Cardiac fibroblast (primary cell): ENCODE measurements at regions not wholly inside any gene's neighbourhood (a gene's known extent, or its start where the extent isn't known, plus 50 kb on each side); places are given as distances from the start of the nearest gene placed in this dataset.

Source experiments
- DNase-seq, 2 donors: peaks; one replicate each; pipeline versions ENCODE4 v3.0.0 to v3.0.0-alpha.2; 2010; ENCODE audit warnings: low read depth in 2 of 2
- H3K4me3 ChIP-seq, 2 donors: replicated peaks in 1 of 2; 1 replicate in 1 of 2; 2 replicates in 1 of 2; pipeline ENCODE4 v1.5.1; 2011; ENCODE audit warnings: low read depth in 2 of 2, low read length in 2 of 2, mild to moderate bottlenecking in 2 of 2, moderate library complexity in 1 of 2
- TF ChIP-seq, protein P1 (sequence below): IDR thresholded peaks from one replicate; pipeline ENCODE4 v1.5.1; 2011; ENCODE audit warnings: low read depth, mild to moderate bottlenecking, low read length, inconsistent platforms

DNA sequence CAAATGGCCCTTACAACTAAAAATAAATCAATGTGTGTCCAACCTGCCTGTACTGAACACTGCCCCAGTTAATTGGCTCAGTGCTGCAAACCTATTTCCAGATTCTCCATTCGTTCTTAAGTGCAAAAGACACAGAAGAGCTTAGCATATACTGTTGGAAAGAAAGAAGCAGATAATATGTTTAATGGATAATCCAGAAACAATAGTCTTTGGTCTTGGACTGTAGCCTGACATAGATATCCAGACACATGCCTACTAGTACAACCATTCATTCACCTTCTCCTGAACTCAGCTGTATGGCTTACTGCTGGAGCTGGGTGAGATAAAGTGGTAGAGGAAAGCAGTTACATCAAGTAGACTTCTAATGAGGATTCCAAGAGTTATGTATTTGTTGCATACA is 77.0 kb downstream of the LUZP4 start:
- no peak overlapping the region for H3K4me3 ChIP-seq
- DNase-seq: no peak
- TF ChIP-seq, protein P1, sequence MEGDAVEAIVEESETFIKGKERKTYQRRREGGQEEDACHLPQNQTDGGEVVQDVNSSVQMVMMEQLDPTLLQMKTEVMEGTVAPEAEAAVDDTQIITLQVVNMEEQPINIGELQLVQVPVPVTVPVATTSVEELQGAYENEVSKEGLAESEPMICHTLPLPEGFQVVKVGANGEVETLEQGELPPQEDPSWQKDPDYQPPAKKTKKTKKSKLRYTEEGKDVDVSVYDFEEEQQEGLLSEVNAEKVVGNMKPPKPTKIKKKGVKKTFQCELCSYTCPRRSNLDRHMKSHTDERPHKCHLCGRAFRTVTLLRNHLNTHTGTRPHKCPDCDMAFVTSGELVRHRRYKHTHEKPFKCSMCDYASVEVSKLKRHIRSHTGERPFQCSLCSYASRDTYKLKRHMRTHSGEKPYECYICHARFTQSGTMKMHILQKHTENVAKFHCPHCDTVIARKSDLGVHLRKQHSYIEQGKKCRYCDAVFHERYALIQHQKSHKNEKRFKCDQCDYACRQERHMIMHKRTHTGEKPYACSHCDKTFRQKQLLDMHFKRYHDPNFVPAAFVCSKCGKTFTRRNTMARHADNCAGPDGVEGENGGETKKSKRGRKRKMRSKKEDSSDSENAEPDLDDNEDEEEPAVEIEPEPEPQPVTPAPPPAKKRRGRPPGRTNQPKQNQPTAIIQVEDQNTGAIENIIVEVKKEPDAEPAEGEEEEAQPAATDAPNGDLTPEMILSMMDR: no peak

DNA sequence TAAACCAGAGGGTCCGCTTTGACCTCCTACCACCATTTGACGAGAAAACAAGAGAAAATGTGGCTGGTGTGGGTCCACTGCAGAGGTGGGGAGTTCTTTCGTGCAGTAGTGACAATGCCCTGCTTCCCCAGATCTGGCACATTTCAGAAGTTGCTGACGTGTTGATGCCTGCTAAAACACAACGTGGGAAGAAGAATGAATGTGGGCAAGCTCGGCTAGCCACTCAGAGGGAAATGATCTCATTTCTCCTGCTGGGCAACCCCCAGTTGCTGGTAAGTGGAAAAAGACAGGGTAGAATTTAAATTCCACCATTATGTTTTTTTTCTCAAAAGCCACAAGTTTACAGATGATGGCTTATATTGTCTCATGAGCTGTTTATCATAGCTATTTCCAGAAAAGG is 77.9 kb downstream of the LUZP4 start:
- peak; percentile 37 to 61 for DNase-seq

DNA sequence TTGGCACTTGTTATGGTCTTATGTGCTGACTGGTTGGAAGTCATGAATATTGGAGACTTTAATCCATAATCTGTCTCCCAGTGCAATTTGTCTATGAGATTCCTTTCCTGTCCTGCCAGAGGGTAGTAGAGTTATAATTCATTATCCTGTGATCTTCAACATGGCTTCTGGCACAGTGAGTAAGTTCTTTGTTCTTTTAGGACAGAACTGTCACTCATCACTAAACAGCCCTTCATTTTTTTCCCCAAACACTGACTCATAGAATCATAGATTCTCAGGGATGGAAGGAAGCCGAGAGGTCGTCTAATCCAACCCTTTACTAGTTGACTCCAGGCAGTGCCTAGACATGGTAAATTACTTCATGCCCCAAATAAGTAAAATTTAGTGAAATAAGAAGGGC is 78.4 kb downstream of the LUZP4 start:
- DNase-seq: peak in 1 of 2 donors; percentile 31
- TF ChIP-seq, protein P1: no peak
- H3K4me3 ChIP-seq: no peak overlapping the region

More for the DNA sequence above, 77.9 kb downstream of the LUZP4 start:
- TF ChIP-seq, protein P1: no peak
- H3K4me3 ChIP-seq: no peak overlapping the region

DNA sequence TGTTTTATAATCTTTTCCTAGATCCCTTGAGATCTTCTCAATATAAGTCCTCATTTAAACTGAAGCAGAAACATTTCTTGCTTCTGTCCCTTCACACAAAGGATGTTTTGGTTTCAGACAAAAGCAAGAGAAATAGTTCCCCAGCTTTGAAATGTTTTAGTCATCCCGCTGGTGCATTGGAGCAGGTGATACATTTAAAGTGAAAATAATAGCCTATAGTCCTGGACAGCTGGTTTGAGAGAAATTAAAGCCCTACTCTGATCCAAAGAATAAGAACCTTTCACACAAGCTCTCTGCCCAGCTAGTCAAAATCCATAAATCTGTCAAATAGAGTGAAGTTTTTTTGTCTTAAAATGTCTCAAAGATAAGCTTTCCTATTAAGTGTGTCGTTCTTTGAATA is 79.4 kb downstream of the LUZP4 start:
- no peak overlapping the region for H3K4me3 ChIP-seq
- DNase-seq: no peak
- TF ChIP-seq, protein P1: no peak

DNA sequence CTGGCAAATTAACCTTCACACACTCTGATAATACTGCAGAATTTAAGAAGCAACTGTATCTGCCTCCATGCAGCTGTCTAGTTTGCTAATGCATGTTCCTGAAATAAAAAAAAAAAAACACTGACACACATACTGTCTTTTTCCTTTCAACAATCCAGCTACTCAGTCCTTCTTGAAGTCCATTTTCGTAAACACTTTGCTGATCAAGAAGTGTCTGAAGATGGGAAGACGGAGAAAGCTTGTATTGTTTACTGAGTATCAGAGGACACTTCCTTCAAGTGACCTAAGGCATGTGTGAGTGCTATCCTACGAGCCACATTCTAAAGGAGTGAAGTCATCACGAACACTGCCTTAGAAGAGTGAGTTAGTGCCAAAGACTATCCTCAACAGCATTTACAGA is 82.6 kb downstream of the LUZP4 start:
- DNase-seq: peak; percentile 76 to 78
- TF ChIP-seq, protein P1: no peak
- H3K4me3 ChIP-seq: no peak overlapping the region

DNA sequence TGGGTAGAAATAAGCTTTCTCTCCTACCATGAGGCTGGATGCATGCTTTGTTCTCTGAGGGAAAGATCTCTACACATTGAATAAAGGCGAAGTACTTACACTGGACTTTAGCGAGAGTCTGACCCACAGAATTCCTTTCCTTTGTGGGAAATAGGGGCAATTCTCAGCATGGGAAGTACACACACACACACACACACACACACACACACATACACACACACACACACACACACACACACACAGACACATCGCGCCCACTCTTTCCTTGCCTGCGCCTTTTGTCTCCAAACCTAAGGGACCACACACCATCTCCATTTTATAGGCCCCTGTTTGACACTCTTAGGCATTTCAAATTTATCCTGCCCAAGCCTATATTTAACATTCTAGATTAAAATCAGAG is 83.8 kb downstream of the LUZP4 start:
- TF ChIP-seq, protein P1: no peak
- H3K4me3 ChIP-seq: no peak overlapping the region
- no peak for DNase-seq

DNA sequence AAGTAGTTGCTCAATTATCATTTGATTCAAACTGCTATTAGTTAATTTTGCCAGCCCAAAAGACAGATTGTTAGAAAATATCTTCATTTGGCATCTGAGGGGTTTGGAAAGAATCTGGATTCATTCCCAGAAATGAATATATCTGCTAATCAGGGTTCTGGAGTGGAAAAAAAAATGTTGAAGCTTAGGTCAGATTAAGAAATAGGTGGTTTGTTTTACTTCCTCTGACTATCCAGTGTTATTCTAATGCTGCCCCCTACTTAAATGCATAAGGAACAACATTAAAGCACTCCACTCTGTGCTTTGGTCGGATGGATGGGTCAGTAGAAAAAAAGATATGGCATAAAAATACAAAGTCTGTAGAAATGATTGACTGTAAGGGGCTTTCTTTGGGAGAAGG is 89.0 kb downstream of the LUZP4 start:
- peak; percentile 51 to 73 for DNase-seq
- H3K4me3 ChIP-seq: no peak overlapping the region

More for the DNA sequence above, 89.0 kb downstream of the LUZP4 start:
- TF ChIP-seq, protein P1: no peak
